ENCODE measurements at regions not wholly inside any gene's neighbourhood (a gene's known extent, or its start where the extent isn't known, plus 50 kb on each side); places are given as distances from the start of the nearest gene placed in this dataset.

- no peak overlapping the region for H3K27ac ChIP-seq (ENCODE audit: low read length)
- no peaks in the 10 kb centered on the region for H3K27me3 ChIP-seq (ENCODE audit: control insufficient read depth, insufficient read depth)
- no peak overlapping the region for H3K4me3 ChIP-seq (ENCODE audit: low read length)
- ATAC-seq (no peak), DNase-seq (no peak)
- H3K4me1 ChIP-seq (ENCODE audit: control insufficient read depth, insufficient read depth, low read length): no peaks in the 10 kb centered on the region
- no peaks in the 10 kb centered on the region for H3K9me3 ChIP-seq (ENCODE audit: control insufficient read depth, low read length)
- 88% methylated on average over 4 of the region's 4 CpGs for WGBS
- intact Hi-C loops (cut with DNase I): no loop called here
These were observed 72.1 kb upstream of the SEC61G start for GRCh38 chr7:54831046-54831643.

DNA sequence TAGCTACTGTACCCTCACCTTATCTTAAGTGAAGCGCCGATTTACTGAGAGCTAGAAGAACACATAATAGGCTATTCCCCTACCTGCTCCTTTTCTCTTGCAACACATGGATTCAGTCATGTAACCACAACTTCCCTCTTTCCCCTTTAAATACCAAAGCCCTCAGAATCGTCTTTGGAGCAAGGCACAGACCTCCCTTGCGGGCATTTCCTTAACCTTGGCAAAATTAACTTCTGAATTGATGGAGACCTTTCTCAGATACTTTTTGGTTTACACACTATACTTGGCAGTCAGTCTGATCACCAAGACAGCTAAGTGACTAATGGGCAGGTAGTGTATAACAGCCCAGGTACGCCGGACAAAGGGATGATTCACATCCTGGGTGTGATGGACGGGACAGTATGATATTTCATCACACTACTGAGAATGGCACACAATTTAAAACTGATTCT lies 72.7 kb upstream of the SEC61G start:
- 84% methylated on average over 7 of the region's 7 CpGs for WGBS
- no peaks in the 10 kb centered on the region for H3K9me3 ChIP-seq (ENCODE audit: control insufficient read depth, low read length)
- H3K4me1 ChIP-seq (ENCODE audit: control insufficient read depth, insufficient read depth, low read length): no peaks in the 10 kb centered on the region
- H3K4me3 ChIP-seq (ENCODE audit: low read length): no peak overlapping the region
- H3K27ac ChIP-seq (ENCODE audit: low read length): no peak overlapping the region
- no peak for ATAC-seq
- no peaks in the 10 kb centered on the region for H3K27me3 ChIP-seq (ENCODE audit: control insufficient read depth, insufficient read depth)
- intact Hi-C loops (cut with DNase I): no loop called here
- DNase-seq: no peak

GRCh38 chr7:54833001-54833467 lies 74.0 kb upstream of the SEC61G start:
- no peak overlapping the region for H3K4me3 ChIP-seq (ENCODE audit: low read length)
- no peaks in the 10 kb centered on the region for H3K9me3 ChIP-seq (ENCODE audit: control insufficient read depth, low read length)
- ATAC-seq (no peak), DNase-seq (peak in 1 of 3 donors; percentile 29)
- 88% methylated on average over 39 of the region's 39 CpGs for WGBS
- intact Hi-C loops (cut with DNase I): no loop called here
- H3K27me3 ChIP-seq (ENCODE audit: control insufficient read depth, insufficient read depth): no peaks in the 10 kb centered on the region
- H3K4me1 ChIP-seq (ENCODE audit: control insufficient read depth, insufficient read depth, low read length): peaks cover 4% of the 10 kb centered on the region
- no peak overlapping the region for H3K27ac ChIP-seq (ENCODE audit: low read length)

DNA sequence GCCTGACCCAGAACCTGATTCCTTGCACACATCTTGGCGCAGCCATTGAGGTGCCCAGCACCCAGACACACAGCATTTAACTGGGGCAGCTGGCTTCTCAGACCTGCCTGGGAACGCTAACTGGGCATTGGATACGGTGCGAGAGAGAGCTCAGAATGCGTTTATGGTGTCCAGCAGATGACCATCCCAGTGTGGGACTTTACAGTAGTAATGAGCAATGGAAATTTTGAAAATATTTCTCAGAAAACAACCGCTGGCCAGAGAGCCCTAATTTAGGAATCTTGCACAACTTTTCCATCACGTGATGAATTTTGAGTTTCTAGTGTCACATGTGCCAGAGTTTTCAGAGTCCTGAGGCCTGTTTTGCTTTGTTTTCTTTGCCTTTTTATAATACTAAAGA lies 78.2 kb upstream of the SEC61G start:
- no peaks in the 10 kb centered on the region for H3K9me3 ChIP-seq (ENCODE audit: control insufficient read depth, low read length)
- peaks cover 7% of the 10 kb centered on the region for H3K4me1 ChIP-seq (ENCODE audit: control insufficient read depth, insufficient read depth, low read length)
- ATAC-seq: peak; percentile 30 to 64
- intact Hi-C loops (cut with DNase I): loop anchor here in 2 of 4 donors (5.0 kb wide), 2 partner anchors 50 to 65 kb away; no protein-coding TSS in a partner anchor
- H3K27ac ChIP-seq (ENCODE audit: low read length): peak overlapping the region; percentile 87
- DNase-seq: peak in 2 of 3 donors; percentile 47 to 56
- WGBS: 68% methylated on average over 7 of the region's 7 CpGs
- H3K27me3 ChIP-seq (ENCODE audit: control insufficient read depth, insufficient read depth): no peaks in the 10 kb centered on the region
- no peak overlapping the region for H3K4me3 ChIP-seq (ENCODE audit: low read length)

DNA sequence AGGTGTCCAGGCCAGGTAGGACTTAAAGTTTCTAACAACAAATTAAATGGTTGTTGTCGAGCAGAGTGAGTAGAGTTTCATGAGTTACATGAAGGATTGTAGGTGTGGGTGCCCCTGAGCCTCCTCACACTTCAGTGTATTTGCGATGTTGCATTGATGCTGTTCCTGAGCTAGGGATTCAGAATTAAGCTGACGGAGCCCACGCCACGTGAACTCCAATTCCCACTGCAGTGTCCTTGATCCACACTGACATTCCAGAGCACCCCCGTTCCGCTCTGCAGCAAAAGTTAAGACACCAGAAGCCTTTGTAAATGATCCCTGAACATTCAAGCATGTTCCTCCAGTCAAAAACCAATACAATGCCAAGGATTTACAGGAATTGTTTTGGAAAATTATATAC lies 78.8 kb upstream of the SEC61G start:
- 93% methylated on average over 7 of the region's 7 CpGs for WGBS
- DNase-seq: no peak
- H3K9me3 ChIP-seq (ENCODE audit: control insufficient read depth, low read length): no peaks in the 10 kb centered on the region
- ATAC-seq: no peak
- H3K27ac ChIP-seq (ENCODE audit: low read length): peak overlapping the region; percentile 23
- intact Hi-C loops (cut with DNase I): loop anchor here in 2 of 4 donors (5.0 kb wide), 2 partner anchors 50 to 65 kb away; no protein-coding TSS in a partner anchor
- peaks cover 7% of the 10 kb centered on the region for H3K4me1 ChIP-seq (ENCODE audit: control insufficient read depth, insufficient read depth, low read length)
- no peak overlapping the region for H3K4me3 ChIP-seq (ENCODE audit: low read length)
- H3K27me3 ChIP-seq (ENCODE audit: control insufficient read depth, insufficient read depth): no peaks in the 10 kb centered on the region

DNA sequence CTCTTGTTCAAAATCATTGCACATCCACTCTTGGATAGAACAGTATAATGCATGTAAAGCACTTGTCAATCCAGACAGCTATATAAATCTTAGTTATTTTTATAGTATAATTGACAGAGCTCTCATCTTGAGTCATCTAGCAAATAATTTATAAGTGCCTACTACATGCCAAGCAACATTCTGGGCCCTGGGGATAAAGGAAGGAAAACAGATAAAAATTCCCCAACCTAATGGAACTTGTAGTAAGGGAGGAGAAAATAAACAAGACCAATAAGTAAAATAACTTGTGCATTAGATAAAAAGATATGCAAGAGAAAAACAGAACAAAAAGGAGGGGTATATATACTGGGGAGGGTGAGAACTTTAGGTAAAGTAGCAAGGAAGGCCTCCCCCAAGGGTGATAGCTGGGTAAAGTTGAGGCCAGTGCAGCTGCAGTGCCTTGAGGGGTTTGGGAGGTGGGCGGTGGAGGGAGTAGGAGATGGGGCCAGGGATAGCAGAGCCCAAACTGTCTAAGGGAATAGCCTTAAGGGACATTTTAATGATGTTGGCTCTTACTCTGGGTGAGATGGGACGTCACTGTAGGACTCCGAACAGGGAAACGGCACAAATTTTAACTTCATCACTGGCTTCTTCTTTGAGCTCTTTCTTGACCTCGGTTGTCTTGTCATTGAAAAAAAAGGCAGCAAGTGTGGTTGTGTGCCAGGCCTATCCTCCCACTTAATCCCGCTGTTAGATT lies 79.3 kb upstream of the SEC61G start:
- no peak for DNase-seq
- intact Hi-C loops (cut with DNase I): loop anchor here in 2 of 4 donors (5.0 kb wide), 2 partner anchors 51 to 66 kb away; no protein-coding TSS in a partner anchor
- H3K4me3 ChIP-seq (ENCODE audit: low read length): no peak overlapping the region
- ATAC-seq: no peak
- 85% methylated on average over 6 of the region's 6 CpGs for WGBS
- no peak overlapping the region for H3K27ac ChIP-seq (ENCODE audit: low read length)
- H3K4me1 ChIP-seq (ENCODE audit: control insufficient read depth, insufficient read depth, low read length): peaks cover 7% of the 10 kb centered on the region
- H3K27me3 ChIP-seq (ENCODE audit: control insufficient read depth, insufficient read depth): no peaks in the 10 kb centered on the region
- H3K9me3 ChIP-seq (ENCODE audit: control insufficient read depth, low read length): no peaks in the 10 kb centered on the region

DNA sequence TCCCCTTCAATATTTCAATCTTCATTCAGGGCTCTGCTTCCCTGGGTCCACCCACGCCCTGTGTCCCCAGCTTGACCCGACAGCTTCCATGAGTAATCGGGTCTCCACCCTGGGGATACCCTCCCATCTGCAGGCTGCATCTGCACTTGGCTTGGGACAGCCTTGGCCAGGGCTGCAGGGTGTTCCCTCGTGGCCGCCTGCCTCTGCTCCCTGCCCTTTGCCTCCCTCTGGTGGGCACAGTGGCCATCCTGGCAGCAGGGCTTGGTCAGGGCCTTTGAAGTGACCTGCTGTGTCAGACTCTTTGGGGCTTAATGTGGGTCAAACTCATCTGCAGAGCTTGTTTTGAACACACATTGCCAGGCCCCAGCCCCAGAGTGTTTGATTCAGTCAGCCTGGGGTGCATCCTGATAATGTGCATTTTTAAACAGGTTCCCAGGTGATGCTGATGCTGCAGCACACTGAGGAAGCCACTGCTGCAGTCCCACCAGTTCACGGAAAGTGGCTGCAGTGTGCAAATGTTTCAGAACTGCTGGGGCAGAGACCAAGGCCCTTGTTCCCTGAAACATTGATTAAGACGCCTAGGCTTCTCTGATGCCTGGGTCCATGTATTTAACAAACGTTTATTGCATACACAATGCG lies 80.7 kb upstream of the SEC61G start:
- Histone ChIP-seq H3K27ac (ENCODE audit: low read length) (no peak overlapping the region), H3K27me3 (ENCODE audit: control insufficient read depth, insufficient read depth) (no peaks in the 10 kb centered on the region), H3K4me3 (ENCODE audit: low read length) (no peak overlapping the region), H3K4me1 (ENCODE audit: control insufficient read depth, insufficient read depth, low read length) (peaks cover 7% of the 10 kb centered on the region), H3K9me3 (ENCODE audit: control insufficient read depth, low read length) (no peaks in the 10 kb centered on the region)
- WGBS: 49% methylated on average over 9 of the region's 9 CpGs
- peak; percentile 93 to 97 for ATAC-seq
- peak; percentile 86 to 93 (median 93) for DNase-seq
- intact Hi-C loops (cut with DNase I): loop anchor here in 3 of 4 donors (5.0 to 10.0 kb wide), 3 partner anchors 52 to 67 kb away; no protein-coding TSS in a partner anchor

- ATAC-seq: peak; percentile 68 to 76
- Histone ChIP-seq H3K4me3 (ENCODE audit: low read length) (no peak overlapping the region), H3K27ac (ENCODE audit: low read length) (no peak overlapping the region), H3K9me3 (ENCODE audit: control insufficient read depth, low read length) (no peaks in the 10 kb centered on the region), H3K4me1 (ENCODE audit: control insufficient read depth, insufficient read depth, low read length) (peaks cover 5% of the 10 kb centered on the region), H3K27me3 (ENCODE audit: control insufficient read depth, insufficient read depth) (no peaks in the 10 kb centered on the region)
- intact Hi-C loops (cut with DNase I): loop anchor here in 1 of 4 donors (10.0 kb wide), 1 partner anchor 57 kb away; no protein-coding TSS in a partner anchor
- 30% methylated on average over 8 of the region's 8 CpGs for WGBS
- peak; percentile 29 to 83 (median 68) for DNase-seq
These were observed 83.0 kb upstream of the SEC61G start for GRCh38 chr7:54841772-54842697.

DNA sequence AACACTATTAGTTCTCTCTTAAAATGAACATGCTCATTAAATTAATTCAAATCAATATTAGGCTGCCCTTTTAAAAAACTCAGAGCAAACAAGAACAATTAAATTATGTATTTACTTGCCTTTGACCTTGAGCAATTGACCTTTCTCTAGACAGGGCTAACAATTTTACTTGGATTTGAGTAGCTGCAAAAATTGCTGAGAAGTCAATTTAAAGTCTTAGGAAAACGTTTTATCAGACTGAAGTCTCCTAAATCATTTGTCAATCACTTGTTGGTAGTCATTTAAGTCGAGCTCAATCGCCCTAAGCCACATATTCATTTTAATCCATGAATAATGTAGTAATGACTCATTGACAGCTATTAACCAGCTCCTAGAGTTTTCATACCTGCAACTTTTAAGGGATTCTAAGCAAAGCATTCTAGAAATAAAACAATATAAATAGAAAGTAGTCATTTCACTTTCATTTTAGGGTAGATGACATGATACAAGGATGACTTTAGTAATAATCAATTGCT lies 84.9 kb upstream of the SEC61G start:
- intact Hi-C loops (cut with DNase I): loop anchor here in 1 of 4 donors (10.0 kb wide), 1 partner anchor 59 kb away; no protein-coding TSS in a partner anchor
- H3K9me3 ChIP-seq (ENCODE audit: control insufficient read depth, low read length): no peaks in the 10 kb centered on the region
- 74% methylated on average over 3 of the region's 3 CpGs for WGBS
- no peak overlapping the region for H3K4me3 ChIP-seq (ENCODE audit: low read length)
- H3K27me3 ChIP-seq (ENCODE audit: control insufficient read depth, insufficient read depth): no peaks in the 10 kb centered on the region
- no peak for DNase-seq
- peaks cover 4% of the 10 kb centered on the region for H3K4me1 ChIP-seq (ENCODE audit: control insufficient read depth, insufficient read depth, low read length)
- no peak for ATAC-seq
- H3K27ac ChIP-seq (ENCODE audit: low read length): no peak overlapping the region

DNA sequence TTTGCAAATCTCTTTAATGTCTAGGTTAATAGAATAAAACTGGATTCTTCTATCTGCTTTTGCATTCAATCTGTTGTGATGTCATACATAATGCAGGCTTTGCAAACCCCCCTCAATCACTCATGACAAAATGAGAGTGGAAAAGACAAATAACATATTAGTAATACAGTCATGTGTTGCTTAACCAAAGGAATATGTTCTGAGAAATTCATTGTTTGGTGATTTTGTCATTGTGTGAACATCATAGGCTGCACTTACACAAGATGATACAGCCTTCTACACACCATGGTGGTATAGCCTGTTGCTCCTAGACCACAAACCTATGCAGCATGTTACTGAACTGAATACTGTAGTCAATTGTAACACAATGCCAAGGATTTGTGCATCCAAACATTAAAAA lies 87.3 kb upstream of the SEC61G start:
- Histone ChIP-seq H3K4me1 (ENCODE audit: control insufficient read depth, insufficient read depth, low read length) (no peaks in the 10 kb centered on the region), H3K27ac (ENCODE audit: low read length) (no peak overlapping the region), H3K27me3 (ENCODE audit: control insufficient read depth, insufficient read depth) (no peaks in the 10 kb centered on the region), H3K9me3 (ENCODE audit: control insufficient read depth, low read length) (no peaks in the 10 kb centered on the region), H3K4me3 (ENCODE audit: low read length) (no peak overlapping the region)
- ATAC-seq (no peak), DNase-seq (no peak)
- intact Hi-C loops (cut with DNase I): loop anchor here in 1 of 4 donors (10.0 kb wide), 1 partner anchor 61 kb away; no protein-coding TSS in a partner anchor
